ENCODE measurements at regions not wholly inside any gene's neighbourhood (a gene's known extent, or its start where the extent isn't known, plus 50 kb on each side); places are given as distances from the start of the nearest gene placed in this dataset.

GRCh38 chr20:58090161-58090560 is 138.3 kb downstream of the ANKRD60 start:
- no peaks in the 10 kb centered on the region for H3F3A ChIP-seq (replicated peaks; ENCODE audit: low read depth)
- H3K9me2 ChIP-seq (ENCODE audit: insufficient read depth) = no peaks in the 10 kb centered on the region
- no peaks in the 10 kb centered on the region for H3K4me1 ChIP-seq (ENCODE audit: insufficient read depth)
- Mint-ChIP-seq H3K27me3 (ENCODE audit: insufficient read depth, low read depth, poor library complexity) (peaks cover 6% of the 10 kb centered on the region), H3K4me1 (no peaks in the 10 kb centered on the region), H3K36me3 (ENCODE audit: low read depth) (no peaks in the 10 kb centered on the region), H3K4me3 (no peak overlapping the region), H3K27ac (no peak overlapping the region), H3K9me3 (peaks cover 2% of the 10 kb centered on the region; the same call in 1 of the 3 replicates)
- DNase-seq (ENCODE audit: low spot score) = no peak
- H3K79me2 ChIP-seq (replicated peaks; ENCODE audit: insufficient read depth) = no peaks in the 10 kb centered on the region
- ATAC-seq = no peak
- TF ChIP-seq POLR2AphosphoS5 (IDR thresholded peaks at IDR 0.05; ENCODE audit: low read depth) (no peak), EZH2phosphoT487 (IDR thresholded peaks at IDR 0.05; ENCODE audit: unreplicated experiment) (no peak), ETS1 (IDR thresholded peaks at IDR 0.05) (no peak), NANOG (IDR thresholded peaks at IDR 0.05; ENCODE audit: borderline replicate concordance) (no peak), ZNF462 (CRISPR knock-in tag; IDR thresholded peaks at IDR 0.05) (no peak), ZNF114 (CRISPR knock-in tag; IDR thresholded peaks at IDR 0.05) (no peak), JUNB (IDR thresholded peaks at IDR 0.05; ENCODE audit: unreplicated experiment) (no peak), ZNF331 (CRISPR knock-in tag; IDR thresholded peaks at IDR 0.05; ENCODE audit: low read depth) (no peak), CREB1 (CRISPR knock-in tag; IDR thresholded peaks at IDR 0.05; ENCODE audit: low read depth) (no peak), STAT1 (IDR thresholded peaks at IDR 0.05; ENCODE audit: unreplicated experiment) (no peak)
- TF ChIP-seq, protein P1, sequence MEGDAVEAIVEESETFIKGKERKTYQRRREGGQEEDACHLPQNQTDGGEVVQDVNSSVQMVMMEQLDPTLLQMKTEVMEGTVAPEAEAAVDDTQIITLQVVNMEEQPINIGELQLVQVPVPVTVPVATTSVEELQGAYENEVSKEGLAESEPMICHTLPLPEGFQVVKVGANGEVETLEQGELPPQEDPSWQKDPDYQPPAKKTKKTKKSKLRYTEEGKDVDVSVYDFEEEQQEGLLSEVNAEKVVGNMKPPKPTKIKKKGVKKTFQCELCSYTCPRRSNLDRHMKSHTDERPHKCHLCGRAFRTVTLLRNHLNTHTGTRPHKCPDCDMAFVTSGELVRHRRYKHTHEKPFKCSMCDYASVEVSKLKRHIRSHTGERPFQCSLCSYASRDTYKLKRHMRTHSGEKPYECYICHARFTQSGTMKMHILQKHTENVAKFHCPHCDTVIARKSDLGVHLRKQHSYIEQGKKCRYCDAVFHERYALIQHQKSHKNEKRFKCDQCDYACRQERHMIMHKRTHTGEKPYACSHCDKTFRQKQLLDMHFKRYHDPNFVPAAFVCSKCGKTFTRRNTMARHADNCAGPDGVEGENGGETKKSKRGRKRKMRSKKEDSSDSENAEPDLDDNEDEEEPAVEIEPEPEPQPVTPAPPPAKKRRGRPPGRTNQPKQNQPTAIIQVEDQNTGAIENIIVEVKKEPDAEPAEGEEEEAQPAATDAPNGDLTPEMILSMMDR (conservative IDR thresholded peaks at IDR 0.05; ENCODE audit: low read depth in 2 of 2) = no peak
- TF ChIP-seq, protein P2, sequence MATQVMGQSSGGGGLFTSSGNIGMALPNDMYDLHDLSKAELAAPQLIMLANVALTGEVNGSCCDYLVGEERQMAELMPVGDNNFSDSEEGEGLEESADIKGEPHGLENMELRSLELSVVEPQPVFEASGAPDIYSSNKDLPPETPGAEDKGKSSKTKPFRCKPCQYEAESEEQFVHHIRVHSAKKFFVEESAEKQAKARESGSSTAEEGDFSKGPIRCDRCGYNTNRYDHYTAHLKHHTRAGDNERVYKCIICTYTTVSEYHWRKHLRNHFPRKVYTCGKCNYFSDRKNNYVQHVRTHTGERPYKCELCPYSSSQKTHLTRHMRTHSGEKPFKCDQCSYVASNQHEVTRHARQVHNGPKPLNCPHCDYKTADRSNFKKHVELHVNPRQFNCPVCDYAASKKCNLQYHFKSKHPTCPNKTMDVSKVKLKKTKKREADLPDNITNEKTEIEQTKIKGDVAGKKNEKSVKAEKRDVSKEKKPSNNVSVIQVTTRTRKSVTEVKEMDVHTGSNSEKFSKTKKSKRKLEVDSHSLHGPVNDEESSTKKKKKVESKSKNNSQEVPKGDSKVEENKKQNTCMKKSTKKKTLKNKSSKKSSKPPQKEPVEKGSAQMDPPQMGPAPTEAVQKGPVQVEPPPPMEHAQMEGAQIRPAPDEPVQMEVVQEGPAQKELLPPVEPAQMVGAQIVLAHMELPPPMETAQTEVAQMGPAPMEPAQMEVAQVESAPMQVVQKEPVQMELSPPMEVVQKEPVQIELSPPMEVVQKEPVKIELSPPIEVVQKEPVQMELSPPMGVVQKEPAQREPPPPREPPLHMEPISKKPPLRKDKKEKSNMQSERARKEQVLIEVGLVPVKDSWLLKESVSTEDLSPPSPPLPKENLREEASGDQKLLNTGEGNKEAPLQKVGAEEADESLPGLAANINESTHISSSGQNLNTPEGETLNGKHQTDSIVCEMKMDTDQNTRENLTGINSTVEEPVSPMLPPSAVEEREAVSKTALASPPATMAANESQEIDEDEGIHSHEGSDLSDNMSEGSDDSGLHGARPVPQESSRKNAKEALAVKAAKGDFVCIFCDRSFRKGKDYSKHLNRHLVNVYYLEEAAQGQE (IDR thresholded peaks at IDR 0.05; ENCODE audit: unreplicated experiment) = no peak
- no peak overlapping the region for H2AFZ ChIP-seq
- H3K27me3 ChIP-seq (ENCODE audit: insufficient read depth) = no peaks in the 10 kb centered on the region
- H4K20me1 ChIP-seq (replicated peaks; ENCODE audit: insufficient read depth) = no peaks in the 10 kb centered on the region
- H3K4me2 ChIP-seq = no peak overlapping the region
- H3K36me3 ChIP-seq (ENCODE audit: insufficient read depth) = no peaks in the 10 kb centered on the region
- no peak overlapping the region for H3K4me3 ChIP-seq
- H3K27ac ChIP-seq (ENCODE audit: low read depth) = no peak overlapping the region
